Activated CD4-positive, alpha-beta T cell treated with anti-CD3 and anti-CD28 coated beads, Interleukin-2, amount 50 U/mL, for 48 hours (primary cell): ENCODE measurements at regions not wholly inside any gene's neighbourhood (a gene's known extent, or its start where the extent isn't known, plus 50 kb on each side); places are given as distances from the start of the nearest gene placed in this dataset.
"Not testable (repeated sequence)": the region's sequence is repeated elsewhere in the genome, so short reads cannot be mapped to it uniquely, and the experiment has no call there.

ENCODE experiments used
- DNase-seq, 2 experiments: peaks; one replicate each; pipeline ENCODE4 v3.0.0-alpha.2; 2020

DNA sequence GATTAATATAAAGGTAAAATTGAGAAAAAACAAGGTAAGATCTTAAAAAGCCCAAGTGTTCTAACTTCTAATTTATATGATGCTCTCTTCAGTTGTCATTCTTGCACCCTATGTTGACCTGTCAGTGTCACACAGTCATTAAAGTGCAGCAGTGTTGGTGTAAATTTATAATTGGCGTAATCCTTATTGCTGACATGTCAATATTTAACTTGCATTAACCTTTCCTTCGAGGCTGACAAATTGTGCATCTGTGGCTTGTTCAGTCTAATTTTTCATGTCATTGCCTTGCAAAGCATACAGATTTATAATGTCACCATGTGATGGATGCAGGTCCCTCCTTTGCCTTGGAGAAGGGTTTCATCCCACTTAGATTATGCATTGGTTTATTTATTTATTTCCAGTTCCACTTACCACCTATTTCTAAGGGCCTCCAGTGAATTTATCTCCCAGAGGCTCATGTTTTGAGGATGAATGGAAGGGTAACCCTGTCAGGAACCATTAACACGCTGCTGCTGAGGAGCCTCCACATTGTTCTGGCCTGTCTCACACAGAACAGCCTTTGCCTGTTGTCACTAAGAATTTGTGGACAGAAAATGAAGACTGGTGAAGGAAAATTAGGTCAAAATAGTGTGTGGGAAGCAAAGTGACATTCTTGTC lies 1098.5 kb upstream of the LCORL start:
- no peak for DNase-seq

- no peak for DNase-seq
Observed at GRCh38 chr4:19117022-19117421, 1095.5 kb upstream of the LCORL start.

GRCh38 chr4:19104176-19104575 lies 1082.6 kb upstream of the LCORL start:
- no peak for DNase-seq

GRCh38 chr4:19095491-19096046 lies 1074.0 kb upstream of the LCORL start:
- no peak for DNase-seq

GRCh38 chr4:19093951-19094350 lies 1072.4 kb upstream of the LCORL start:
- DNase-seq, result no peak

DNA sequence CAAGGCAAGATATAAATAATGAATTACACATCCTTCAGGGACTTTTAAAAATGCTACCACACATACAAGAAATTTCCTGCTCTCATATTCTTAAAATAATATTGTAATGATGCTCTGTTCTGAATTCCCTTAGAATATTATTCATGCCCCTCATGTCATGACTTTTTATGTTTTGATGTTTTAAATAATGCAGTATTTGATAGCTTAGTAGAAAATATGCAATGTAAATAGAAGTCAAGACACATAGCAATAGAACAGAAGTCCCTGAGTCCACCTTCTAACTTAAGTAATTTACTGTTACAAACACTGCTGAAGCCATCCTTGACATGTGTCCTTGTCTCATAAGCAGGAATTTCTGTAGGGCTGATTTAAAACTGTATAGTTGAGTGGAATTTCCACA lies 1071.2 kb upstream of the LCORL start:
- no peak for DNase-seq

- DNase-seq, result no peak
Observed at GRCh38 chr4:19074036-19074435, 1052.5 kb upstream of the LCORL start.

DNA sequence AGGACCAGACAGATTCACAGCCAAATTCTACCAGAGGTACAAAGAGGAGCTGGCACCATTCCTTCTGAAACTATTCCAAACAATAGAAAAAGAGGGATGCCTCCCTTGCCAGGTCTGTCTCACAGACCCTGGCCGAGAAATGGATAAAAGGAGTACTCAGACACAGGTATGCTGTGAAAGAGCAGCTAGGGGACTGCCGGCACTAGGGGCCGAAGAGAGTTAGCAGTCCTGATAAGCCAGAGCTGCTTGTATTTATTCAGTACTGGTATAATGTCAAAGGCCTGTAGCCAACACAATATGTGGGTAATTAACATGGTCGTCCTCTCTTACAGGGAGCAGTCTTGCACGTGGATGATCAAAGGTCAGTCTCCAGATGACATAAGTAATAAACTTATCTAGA lies 1042.1 kb upstream of the LCORL start:
- no peak for DNase-seq

DNA sequence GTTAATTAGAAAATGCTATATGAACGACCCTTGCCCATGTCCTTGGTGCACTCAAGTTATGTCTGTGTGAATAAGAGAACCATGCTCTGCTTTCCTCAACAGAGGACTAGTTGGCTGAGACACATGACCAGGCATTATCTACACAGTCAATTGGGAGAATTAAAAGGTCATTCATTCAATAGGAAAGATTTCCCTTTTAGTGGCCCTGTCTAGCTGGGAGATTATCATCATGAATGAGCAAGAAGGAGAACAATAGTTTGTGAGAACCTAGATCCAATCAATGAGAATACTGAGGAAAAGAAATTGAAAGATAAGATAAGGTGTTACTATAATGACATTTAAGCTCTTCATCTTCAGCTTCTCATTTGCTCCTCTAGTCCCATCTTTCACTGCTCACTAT lies 1033.4 kb upstream of the LCORL start:
- no peak for DNase-seq

DNA sequence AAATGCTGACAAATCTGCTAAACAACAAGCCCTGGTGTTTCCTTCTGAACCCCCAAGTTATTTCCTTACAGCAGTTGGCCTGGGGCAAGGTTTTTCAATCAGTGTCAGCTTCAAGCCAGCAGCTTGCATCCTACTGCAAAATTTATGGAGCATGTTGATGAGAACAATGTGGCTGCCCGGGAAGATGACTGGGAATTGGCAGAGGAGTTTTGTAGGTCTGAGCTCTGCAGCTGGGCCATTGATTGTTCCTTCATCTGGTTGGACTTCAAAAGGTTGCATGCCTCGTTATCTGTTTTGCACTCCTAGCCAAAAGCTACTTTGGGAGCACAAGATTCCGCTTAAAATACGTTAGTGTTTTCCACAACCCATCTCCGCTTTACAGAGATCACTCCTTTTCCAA lies 1030.3 kb upstream of the LCORL start:
- no peak for DNase-seq

DNA sequence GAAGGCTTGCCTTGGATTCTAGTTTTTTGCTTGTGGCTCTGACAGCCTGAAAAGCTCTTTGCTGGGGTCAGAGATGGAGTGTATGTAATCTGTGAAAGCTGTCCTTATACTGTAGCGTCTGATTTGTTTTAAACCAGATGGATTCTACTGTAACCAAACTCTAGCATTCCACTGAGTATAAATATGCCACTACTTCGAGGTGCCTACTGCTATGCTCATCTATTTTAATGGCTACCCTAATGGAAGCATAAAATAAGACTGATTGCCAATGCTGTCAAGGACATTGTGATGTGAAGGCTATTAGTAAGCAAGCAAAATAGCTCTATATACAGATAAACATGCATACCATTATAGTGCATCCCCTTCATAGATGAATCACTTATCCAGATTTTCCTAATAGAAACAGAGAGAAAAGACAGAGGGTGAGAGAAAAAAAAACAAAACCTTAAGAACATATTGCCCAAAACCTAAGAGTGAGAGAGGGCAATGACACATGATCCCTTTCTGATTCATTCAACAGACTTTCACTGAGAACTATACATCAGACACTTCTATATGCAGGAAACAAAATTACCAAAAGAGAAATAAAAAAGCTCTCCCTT lies 1025.8 kb upstream of the LCORL start:
- no peak for DNase-seq

- DNase-seq, result no peak
Observed at GRCh38 chr4:19039816-19040215, 1018.3 kb upstream of the LCORL start.

GRCh38 chr4:19038231-19038630 lies 1016.7 kb upstream of the LCORL start:
- no peak for DNase-seq

DNA sequence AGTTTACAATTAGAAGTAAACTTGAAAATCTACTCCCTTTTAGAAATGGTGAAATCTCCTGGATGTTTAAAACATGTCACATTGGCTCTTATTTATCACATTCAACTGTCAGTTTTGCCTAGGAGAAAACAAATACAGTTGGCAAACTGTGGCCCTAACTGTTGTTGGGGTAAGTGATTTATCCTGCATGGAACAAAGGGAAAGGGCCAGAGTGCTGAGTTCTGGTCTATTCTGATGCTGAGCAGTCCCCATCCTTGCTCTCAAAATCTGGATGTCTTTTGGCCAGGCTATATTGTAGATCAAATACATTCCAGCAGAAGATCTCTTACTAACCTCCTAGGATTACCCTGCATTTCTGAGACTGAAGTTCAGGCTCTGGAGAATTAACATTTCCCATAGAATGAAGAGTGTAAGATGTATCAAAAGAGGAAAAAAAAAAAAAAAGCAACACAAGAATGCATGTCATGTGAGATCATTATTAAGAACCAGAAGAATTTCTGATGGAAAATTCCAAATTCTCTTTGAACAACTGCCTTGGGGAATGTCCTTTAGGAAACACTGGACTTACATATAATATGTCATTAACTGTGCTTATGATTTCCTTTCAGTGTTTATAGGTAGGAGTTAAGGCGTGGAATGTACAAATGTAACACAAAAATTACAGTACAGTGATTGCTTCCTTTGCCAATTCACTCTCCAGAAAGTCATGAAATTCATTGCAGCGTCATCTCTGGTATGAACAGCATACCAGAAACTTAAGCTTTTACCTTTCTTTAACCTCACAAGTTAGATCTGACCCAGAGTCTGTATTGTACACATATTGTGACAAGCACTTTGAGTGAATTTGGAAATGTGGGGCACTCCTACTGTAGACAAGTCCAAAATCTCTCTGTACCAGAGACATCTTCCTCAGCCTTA lies 1012.5 kb upstream of the LCORL start:
- DNase-seq, result no peak

DNA sequence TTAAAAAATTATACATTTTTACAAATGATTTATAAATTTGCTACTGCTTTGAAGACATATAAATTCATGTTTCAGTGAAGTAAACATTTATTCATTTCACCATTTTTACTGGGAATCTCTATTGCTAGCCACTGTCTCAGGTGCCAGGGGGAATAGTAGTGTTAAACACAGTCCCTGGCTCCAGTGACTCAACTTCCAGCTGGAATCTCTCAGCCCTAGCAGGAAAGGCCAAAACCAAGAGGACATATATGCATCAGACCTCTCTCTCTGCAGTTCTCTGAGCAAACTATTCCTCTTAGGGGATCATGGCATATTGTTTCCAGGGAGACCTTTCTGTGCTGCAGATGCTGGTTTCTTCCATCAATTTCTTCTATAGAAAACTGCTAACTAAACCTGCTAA lies 1009.0 kb upstream of the LCORL start:
- no peak for DNase-seq

GRCh38 chr4:19030048-19030447 lies 1008.5 kb upstream of the LCORL start:
- DNase-seq, result no peak

GRCh38 chr4:19026281-19026680 lies 1004.7 kb upstream of the LCORL start:
- DNase-seq, result no peak

GRCh38 chr4:19025031-19025430 lies 1003.5 kb upstream of the LCORL start:
- no peak for DNase-seq

GRCh38 chr4:19024047-19024446 lies 1002.5 kb upstream of the LCORL start:
- DNase-seq, result no peak

DNA sequence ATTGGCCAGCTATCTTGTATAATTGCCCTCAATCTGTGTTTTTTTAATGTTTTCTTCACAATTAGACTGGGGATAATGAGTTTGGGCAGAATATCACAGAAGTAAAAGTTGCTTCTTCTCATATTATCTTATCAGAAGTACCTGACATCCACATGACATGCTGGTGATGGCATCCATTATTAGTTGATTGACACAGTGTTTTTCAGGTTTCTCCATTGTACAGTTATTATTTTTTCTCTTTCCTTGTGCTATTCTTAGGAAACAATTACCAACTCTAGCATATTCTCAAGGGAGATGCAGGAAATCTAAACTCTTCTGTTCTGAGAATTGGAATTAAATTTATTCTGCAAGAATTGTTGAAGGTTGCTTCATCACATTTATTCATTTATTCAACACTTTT lies 1000.1 kb upstream of the LCORL start:
- DNase-seq, result no peak

- not testable (repeated sequence) for DNase-seq
Observed at GRCh38 chr4:19016550-19016949, 995.0 kb upstream of the LCORL start.

DNA sequence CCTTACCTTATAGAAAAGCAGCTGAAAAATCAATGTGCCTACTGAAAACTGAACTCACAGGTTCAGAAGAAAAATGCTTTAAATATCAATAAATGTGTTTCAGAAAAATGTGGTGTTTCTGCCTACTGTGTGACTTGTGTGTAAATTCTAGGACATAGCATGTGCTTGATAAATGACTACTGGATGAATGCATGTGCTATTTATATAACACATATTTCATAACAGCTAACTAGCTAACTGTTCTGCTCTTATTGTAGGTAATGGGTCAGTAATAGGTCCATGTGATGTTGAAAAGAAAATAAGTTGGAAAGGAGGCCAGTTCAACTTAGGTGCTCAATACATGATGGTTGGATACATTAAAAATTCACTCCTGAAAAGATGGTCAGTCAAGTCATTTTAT lies 993.0 kb upstream of the LCORL start:
- no peak for DNase-seq

- no peak for DNase-seq
Observed at GRCh38 chr4:19010761-19011160, 989.2 kb upstream of the LCORL start.

DNA sequence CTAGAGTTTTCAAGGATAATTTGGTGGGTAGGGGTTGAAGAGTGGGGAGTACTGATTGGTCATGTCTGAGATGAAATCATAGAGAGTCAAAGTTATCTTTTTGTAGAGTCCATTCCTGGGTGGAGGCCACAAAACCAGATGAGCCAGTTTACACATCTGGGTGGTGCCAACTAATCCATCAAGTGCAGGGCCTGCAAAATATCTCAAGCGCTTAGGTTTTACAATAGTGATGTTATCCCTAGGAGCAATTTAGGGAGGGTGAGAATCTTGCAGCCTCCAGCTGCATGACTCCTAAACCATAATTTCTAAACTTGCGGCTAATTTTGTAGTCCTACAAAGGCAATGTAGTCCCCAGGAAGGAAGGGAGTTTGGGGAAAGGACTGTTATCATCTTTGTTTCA lies 988.3 kb upstream of the LCORL start:
- DNase-seq, result no peak
